GM19240 (cell line): ENCODE measurements at regions not wholly inside any gene's neighbourhood (a gene's known extent, or its start where the extent isn't known, plus 50 kb on each side); places are given as distances from the start of the nearest gene placed in this dataset.
A peak's percentile ranks its signal among the peaks of the same experiment; 100 is the strongest.

Experiments used
- DNase-seq: peaks from one replicate; pipeline ENCODE4 v3.0.0; 2011; ENCODE audit warnings: low spot score; ENCODE audit not compliant: insufficient read length

DNA sequence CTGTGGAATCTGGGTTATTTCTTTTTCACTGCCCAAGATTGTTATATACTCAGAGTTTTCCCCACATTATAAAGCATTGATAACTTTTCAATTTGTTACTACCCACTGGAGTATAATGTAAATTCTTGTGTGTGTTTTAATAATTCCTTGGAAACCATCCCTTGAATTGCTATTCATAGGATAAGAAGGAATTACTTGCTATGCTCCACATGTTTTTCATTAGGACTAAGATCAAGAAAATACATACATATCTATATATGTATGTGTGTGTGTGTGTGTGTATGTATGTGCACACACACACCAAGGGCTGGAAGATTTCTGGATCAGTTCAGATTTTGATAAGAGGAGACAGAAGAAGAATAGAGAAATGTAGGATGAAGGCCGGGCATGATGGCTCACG lies 206.4 kb upstream of the JADE1 start:
- DNase-seq, result no peak

- no peak for DNase-seq
These were observed 207.4 kb upstream of the JADE1 start for GRCh38 chr4:128601991-128602695.

- no peak for DNase-seq
These were observed 208.3 kb upstream of the JADE1 start for GRCh38 chr4:128600996-128601871.

DNA sequence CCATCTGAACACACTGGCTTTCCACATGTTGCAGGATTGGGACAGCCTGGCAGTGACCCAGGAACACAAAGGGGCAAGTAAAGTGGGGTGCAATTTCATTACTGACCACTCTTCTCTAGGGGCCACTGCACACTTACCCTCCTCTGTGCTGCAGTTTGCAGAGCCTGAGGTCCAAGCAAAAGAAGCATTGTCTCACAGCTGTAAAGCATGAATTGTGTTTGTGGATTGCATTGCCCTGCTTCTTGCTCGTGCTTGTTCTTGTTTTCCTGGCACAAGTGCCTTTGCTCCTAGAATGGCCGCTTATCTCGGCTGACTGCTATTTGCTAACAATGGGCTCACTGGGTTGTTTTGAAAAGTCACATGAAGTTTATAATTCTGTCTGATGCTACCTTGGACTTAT lies 209.1 kb upstream of the JADE1 start:
- no peak for DNase-seq

- no peak for DNase-seq
These were observed 212.0 kb upstream of the JADE1 start for GRCh38 chr4:128597500-128597899.

- DNase-seq, result no peak
These were observed 212.6 kb upstream of the JADE1 start for GRCh38 chr4:128596853-128597252.

DNA sequence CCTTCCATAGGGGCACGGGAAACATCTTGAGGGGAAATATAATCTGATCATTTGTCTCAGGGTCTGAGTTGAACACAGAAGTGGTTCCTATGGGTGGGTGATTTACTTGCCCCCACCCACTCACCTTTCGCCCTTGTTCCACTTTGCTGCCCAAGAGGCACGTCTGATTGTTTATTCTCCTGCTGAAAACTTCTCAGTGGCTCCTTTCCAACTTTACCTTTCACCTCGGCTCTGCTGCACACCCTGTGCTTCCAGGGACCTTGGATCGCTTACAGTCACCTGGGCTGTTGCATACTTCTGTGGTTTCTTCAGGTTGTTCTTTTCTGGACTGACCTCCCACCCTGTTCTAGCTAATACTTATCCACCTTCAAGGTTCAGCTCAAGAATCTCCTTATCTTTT lies 213.4 kb upstream of the JADE1 start:
- DNase-seq, result no peak

GRCh38 chr4:128591482-128591881 lies 218.0 kb upstream of the JADE1 start:
- no peak for DNase-seq

DNA sequence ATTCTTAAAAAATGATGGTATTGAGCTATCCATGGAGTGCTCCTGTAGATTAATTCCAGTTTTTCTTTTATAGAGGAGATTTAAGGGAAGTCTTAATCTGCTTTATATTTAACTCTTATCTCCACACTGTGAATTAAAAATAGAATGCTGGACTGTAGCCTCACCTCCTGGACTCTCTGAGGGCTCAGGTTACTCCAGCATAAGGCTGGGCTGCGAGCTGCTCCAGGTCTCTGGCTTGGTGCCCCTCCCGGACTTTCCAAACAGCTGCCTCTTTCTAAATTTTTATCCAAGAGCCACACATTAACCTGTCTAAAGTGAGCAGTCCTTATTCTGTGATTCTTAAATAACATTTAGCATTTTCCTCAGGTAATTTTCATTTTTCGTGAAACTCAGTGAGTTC lies 218.7 kb upstream of the JADE1 start:
- no peak for DNase-seq

DNA sequence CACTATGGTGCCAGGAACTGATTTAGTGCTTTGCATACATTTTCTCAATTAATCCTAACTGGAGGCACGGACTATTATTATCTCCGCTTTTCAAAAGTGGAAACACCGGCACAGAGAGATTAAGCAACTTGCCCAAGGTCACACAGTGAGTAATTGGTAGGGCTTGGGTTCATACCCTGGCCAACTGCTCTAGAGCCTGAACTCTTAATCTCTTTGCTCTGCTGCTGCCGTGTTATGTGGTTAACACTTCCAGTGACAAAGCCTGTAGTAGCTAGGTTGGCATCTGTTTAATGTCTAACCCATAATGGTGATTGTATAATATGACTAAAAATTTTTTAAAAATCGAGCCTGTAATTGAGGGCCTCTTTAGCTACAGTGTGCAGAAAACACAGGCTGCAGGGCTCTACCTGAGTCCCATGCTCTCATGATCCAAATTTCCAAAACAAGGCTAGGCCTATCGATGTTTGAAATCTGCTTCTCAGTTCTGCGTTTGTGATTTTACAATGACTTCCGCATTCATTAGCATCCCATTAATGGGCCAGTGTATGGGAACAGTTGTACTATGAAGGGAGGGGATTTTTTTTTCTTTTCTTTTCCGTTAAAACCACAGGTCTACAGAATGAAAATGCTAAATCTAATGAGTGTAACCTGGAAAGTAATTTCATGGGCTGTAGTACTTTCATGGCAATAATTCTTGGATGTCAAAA lies 219.3 kb upstream of the JADE1 start:
- no peak for DNase-seq

DNA sequence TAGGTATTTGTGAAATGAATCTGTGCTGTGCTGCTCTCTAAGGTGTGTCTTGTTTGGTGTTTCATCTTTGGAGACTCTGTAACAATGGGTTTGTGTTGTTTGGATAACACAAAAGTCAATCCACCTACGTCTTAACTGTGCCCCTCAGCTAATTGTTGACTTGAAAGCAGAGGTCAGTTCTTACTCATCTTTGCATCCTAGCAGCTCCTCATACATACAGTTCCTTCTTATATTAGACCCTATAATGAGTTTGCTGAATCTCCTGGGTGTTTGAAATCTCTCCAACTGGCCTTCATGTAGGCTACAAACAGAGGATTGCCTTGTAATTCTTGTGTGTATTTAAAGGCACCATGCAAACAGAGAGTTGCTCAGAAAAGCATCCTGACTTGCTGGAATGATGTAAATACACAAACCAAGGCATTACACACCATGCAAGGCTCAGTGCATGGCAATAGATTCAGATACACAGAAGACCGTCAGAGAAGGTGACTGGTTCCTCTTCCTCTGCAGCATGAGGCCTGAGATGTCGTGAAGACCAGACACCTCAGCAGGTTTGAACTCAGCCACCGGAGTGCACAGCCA lies 220.0 kb upstream of the JADE1 start:
- DNase-seq, result no peak

GRCh38 chr4:128587382-128587781 lies 222.1 kb upstream of the JADE1 start:
- DNase-seq, result no peak

DNA sequence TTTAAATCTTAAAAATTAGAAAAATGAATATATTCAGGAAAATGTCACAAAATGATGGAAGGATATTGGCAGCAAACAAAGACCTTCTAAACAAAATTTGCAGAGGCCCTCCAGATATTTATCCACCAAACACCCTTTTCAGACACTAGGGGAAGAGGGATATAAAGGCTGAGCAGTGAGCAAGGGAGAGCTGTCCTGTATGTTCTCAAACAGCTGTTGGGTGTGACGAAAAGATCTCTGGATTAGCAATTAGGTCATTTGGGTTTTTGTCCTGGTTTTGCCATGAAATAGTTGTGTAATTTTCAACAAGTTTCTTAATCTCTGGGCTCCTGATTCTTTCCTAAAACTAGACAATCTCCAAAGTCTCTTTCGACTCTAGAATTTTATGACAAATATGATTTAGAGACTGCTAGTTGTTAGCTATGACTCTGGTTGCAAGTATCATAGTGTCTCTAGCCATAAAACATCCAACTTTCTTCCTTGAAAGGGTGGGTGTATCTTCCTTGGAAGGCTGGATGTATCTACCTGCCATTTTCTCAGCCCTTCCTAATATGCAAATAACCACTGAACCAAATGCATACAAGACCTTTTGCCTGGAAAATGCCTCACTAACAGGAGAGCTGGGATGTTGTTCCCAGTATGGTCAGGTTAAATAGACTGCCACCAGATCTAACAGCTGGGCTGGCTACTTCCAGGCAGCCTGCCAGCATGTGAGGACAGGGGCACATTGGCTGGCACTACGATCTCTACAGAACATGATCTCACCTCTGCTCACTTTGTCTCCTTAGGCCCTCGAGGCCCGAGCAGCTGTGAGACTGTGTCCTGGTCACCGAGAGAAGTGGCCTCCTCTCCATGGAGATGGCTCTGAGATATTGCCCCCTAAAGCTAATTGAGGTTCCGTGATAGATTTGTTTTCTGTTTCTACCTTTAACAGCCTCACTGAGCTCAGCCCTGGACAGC lies 225.5 kb upstream of the JADE1 start:
- DNase-seq, result no peak

DNA sequence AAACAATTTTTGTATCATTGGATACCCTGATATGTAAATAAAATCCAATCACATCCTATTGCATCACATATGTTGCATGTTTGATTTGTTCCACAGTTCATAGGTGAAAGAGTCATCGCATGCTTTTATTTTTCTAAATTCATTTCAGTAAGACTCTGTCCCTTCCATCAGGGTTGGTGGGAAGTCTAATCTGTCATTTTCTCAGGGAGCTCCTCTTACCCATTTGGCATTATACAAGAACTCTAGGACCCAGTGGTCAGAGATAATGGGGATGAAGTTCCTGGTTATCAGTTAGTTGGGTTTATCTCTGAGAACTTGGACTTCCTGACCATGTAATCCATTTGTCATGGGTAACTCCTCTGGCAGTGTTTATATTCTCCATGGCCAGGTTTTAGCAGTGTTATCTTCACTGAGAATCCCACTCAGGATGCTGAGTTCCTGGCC lies 227.1 kb upstream of the JADE1 start:
- DNase-seq, result no peak

- DNase-seq, result no peak
These were observed 230.2 kb upstream of the JADE1 start for GRCh38 chr4:128579154-128579853.

- peak; percentile 59 for DNase-seq
These were observed 234.8 kb upstream of the JADE1 start for GRCh38 chr4:128574706-128575105.

DNA sequence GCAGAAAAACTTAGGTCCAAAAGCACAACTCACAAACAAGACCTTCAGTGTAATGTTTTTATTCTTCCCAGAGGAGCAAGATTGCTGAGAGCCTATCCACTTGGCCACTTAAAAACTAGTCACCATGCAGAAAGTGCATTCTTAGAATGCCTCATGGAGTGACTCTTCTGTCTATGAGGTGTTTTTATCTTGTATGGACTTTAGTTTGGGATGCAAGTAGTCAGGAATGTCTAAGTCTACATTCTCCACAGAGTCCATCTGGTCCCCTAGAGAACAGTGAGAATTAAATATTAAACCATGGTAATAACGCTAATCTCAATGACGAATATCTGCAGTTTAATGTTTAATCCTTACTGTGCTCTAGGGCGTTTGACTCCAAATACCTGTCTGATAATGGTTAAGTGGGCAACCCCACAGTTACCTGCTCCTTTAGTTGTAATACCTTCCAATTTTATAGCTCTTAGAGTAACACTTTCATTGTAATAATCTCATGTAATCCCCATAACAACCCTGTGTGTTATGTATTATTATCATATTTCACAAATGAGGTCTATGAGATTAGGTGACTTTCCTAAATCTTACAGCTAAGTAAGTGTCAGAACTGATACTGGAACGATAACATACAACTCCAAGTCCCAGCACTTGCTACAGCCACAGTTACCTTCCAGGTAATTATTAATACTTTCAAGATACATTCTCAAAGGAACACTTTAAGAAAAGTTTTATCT lies 235.6 kb upstream of the JADE1 start:
- no peak for DNase-seq

GRCh38 chr4:128572778-128573241 lies 236.7 kb upstream of the JADE1 start:
- no peak for DNase-seq

DNA sequence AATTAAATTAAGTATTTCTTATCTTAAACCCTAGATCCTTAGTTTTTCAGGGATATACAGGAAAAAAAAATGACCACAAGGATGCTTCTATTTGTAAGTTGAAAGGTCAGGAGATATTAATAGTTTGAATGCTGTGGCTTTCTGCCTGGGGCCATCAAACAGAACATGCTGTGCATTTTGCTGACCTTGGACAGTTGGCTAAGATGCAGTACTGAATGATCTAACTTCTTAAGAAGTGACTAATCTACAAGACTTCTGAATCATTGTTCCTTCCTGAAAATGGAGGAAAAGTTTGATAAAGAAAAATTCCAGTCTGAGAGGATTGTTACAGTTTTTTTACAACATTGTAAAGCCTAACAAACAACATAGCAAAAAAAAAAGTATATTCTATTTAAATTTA lies 237.8 kb upstream of the JADE1 start:
- DNase-seq, result no peak
